Epidermal melanocyte (primary cell): ENCODE measurements at regions not wholly inside any gene's neighbourhood (a gene's known extent, or its start where the extent isn't known, plus 50 kb on each side); places are given as distances from the start of the nearest gene placed in this dataset.
"Not testable (repeated sequence)": the region's sequence is repeated elsewhere in the genome, so short reads cannot be mapped to it uniquely, and the experiment has no call there.

Experiments used
- DNase-seq: peaks from one replicate; pipeline ENCODE4 v3.0.0; 2011; ENCODE audit warnings: low spot score; ENCODE audit not compliant: insufficient read length

- DNase-seq, result no peak
Measured at GRCh38 chr3:73228000-73228399, 166.5 kb downstream of the EBLN2 start.

- DNase-seq, result no peak
Measured at GRCh38 chr3:73228437-73228836, 167.0 kb downstream of the EBLN2 start.

DNA sequence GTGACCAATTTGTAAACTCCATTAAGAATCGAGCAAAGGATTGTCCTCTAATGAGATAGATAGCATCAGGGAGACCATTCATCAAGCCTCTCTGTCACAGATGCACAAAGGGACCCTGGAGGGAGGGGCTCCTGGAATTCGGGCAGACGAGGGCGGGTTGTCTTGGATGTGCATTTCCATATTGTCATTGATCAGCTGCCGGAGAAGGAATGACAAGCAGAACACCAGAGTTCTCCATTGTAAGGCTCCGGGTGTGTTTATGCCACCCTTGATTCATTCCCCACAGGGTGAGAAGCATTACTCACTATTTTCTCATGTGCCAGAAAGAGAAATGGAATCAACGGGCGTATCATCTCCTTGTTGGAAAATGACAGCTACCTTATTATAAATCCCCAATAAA lies 167.5 kb downstream of the EBLN2 start:
- DNase-seq, result no peak

- no peak for DNase-seq
Measured at GRCh38 chr3:73234354-73235014, 173.0 kb downstream of the EBLN2 start.

DNA sequence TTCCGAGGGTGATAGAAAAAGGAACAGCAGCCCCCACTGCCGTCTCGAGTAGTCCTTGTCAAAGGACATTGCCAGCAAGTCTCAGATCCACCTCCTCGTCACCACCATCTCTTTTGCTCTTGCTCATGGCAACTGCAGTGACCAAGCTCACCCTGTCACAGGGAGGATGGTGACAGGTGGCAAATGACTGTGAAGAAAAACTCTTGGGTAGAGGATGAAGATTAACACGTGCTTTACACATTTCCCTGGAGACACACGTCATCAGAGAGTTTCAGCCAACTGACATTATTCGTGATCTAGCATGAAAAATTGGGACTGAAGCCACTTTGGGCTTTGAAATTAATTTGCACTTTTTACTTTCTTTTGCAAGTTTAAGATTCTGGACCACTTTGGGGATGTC lies 174.3 kb downstream of the EBLN2 start:
- DNase-seq, result no peak

- DNase-seq, result no peak
Measured at GRCh38 chr3:73236867-73237266, 175.4 kb downstream of the EBLN2 start.

DNA sequence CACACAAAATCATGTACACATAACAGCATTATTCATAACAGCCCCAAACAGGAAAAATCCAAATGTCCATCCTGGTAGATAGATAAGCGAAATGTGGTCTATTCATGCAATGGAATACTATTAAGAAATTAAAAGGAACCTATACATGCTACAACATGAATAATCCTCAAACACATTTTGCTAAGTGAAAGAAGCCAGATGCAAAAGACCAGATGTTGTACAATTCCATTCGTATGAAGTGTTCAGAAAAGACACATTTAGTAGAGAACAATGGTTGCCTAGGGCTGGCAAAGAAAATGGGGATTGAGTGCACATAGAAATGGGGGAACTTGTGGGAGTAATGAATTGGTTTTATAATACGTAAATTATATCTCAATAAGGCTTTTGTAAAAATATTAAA lies 182.3 kb downstream of the EBLN2 start:
- DNase-seq, result no peak

GRCh38 chr3:73245459-73245858 lies 184.0 kb downstream of the EBLN2 start:
- no peak for DNase-seq

- no peak for DNase-seq
Measured at GRCh38 chr3:73249047-73249446, 187.6 kb downstream of the EBLN2 start.

- DNase-seq, result no peak
Measured at GRCh38 chr3:73254062-73254461, 192.6 kb downstream of the EBLN2 start.

- DNase-seq, result no peak
Measured at GRCh38 chr3:73255609-73256029, 194.2 kb downstream of the EBLN2 start.

GRCh38 chr3:73257186-73257585 lies 195.7 kb downstream of the EBLN2 start:
- DNase-seq, result no peak

DNA sequence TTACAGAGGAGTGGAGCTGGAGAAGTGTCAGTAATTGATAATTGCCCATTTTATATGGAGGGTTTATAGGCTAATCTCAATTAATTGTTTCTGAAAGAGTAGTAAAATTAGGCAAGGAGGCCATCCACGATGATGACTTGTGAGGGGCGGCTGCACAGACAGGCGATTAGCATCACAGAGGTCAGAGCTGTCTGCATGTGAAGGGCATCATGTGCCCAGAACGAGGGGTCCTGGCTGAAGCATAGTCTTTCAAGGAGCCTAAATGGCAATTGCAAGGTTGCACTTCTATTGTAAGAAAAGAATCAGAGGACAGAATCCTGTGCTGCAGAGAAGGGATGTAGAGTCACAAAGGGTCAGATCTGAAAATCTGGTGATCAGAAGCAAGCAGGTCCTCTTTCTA lies 196.6 kb downstream of the EBLN2 start:
- DNase-seq, result no peak

- no peak for DNase-seq
Measured at GRCh38 chr3:73259291-73259690, 197.8 kb downstream of the EBLN2 start.

- peak; percentile 33 for DNase-seq
Measured at GRCh38 chr3:73259856-73260255, 198.4 kb downstream of the EBLN2 start.

DNA sequence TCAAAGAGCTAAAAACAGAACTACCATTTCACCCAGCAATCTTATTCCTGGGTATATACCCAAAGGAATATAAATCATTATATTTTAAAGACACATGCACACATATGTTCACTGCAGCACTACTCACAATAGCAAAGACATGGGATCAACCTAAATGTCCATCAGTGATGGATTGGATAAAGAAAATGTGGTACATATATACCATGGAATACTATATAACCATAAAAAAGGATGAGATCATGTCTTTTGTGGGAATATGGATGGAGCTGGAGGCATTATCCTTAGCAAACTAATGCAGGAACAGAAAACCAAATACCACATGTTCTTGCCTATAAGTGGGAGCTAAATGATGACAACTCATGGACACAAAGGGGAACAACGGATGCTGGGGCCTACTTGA lies 205.1 kb downstream of the EBLN2 start:
- DNase-seq, result not testable (repeated sequence)

DNA sequence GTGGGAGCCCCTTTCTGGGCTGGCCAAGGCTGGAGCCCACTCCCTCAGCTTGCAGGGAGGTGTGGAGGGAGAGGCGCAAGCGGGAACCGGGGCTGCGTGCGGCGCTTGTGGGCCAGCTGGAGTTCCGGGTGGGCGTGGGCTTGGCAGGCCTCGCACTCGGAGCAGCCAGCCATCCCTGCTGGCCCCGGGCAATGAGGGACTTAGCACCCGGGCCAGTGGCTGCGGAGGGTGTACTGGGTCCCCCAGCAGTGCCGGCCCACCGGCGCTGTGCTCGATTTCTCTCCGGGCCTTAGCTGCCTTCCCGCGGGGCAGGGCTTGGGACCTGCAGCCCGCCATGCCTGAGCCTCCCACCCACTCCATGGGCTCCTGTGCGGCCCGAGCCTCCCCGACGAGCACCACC lies 207.7 kb downstream of the EBLN2 start:
- DNase-seq, result not testable (repeated sequence)

DNA sequence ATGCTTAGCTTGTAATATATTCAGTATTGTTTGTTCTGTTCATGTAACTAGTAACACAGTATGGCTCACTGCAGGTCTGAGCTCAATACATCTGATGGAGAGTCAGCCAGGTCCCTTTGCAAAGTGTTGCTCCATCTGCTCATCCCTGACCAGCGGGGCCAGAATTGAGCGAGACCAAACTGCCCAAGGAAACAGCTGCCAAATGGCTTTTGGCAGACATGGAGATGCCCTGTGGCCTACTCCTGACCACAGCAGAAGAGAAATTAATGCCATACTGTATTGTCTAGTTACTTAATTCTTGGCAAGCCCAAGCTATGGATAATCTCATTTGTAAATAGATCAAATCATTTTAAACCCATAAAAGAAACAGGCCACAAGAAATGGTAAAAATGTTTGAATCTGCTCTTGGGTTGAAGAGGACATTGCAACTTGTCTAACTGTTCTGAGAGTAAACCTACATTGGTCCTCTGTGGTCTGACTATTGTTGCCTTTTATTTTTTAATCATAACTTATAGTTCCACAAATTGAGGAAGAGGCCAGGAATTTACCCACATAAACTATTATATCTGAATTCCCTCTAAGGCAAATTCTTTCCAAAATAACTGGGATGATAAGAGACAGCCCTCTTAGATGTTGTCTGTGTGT lies 209.5 kb downstream of the EBLN2 start:
- DNase-seq, result no peak

- DNase-seq, result no peak
Measured at GRCh38 chr3:73273341-73273740, 211.9 kb downstream of the EBLN2 start.

- DNase-seq, result no peak
Measured at GRCh38 chr3:73280746-73281145, 219.3 kb downstream of the EBLN2 start.

GRCh38 chr3:73284472-73284871 lies 223.0 kb downstream of the EBLN2 start:
- no peak for DNase-seq

GRCh38 chr3:73291541-73291940 lies 230.1 kb downstream of the EBLN2 start:
- DNase-seq, result no peak

GRCh38 chr3:73292220-73292619 lies 230.8 kb downstream of the EBLN2 start:
- no peak for DNase-seq
